Adrenal gland (tissue), 9 donors: ENCODE measurements at regions not wholly inside any gene's neighbourhood (a gene's known extent, or its start where the extent isn't known, plus 50 kb on each side); places are given as distances from the start of the nearest gene placed in this dataset.

Experiments used
- DNase-seq, 7 donors: peaks; one replicate each; pipeline ENCODE4 v3.0.0-alpha.2; 2019 to 2020
- H3K27ac ChIP-seq, 5 donors: fragments of 200-600 bp; sonication (generic) in 4 of 5; 1 replicate in 3 of 5; 2 replicates in 2 of 5; pipeline versions ENCODE4 v1.5.1 to v1.8.0; 2016 to 2020; ENCODE audit warnings: mild to moderate bottlenecking in 1 of 5
- H3K27me3 ChIP-seq: fragments of 200-600 bp; 2 replicates; pipeline ENCODE4 v1.8.0; 2021
- H3K36me3 ChIP-seq, 2 donors: fragments of 200-600 bp; replicated peaks in 1 of 2; 1 replicate in 1 of 2; 2 replicates in 1 of 2; pipeline versions ENCODE4 v1.5.1 to v1.8.0; 2018 to 2022
- H3K4me1 ChIP-seq, 2 donors: fragments of 200-600 bp; replicated peaks in 1 of 2; 1 replicate in 1 of 2; 2 replicates in 1 of 2; pipeline versions ENCODE4 v1.5.1 to v1.8.0; 2018 to 2021
- H3K4me3 ChIP-seq, 4 donors: fragments of 200-600 bp; sonication (generic) in 3 of 4; one replicate each; pipeline ENCODE4 v1.5.1; 2016 to 2018
- H3K9me3 ChIP-seq, 3 donors: fragments of 200-600 bp; sonication (generic) in 1 of 3; replicated peaks in 1 of 3; 1 replicate in 2 of 3; 2 replicates in 1 of 3; pipeline versions ENCODE4 v1.5.1 to v1.8.0; 2016 to 2021
- POLR2A ChIP-seq, 2 donors: fragments of 450-650 bp; IDR thresholded peaks; one replicate each; pipeline ENCODE4 v1.6.1; 2017; ENCODE audit warnings: antibody characterized with exemption in 2 of 2, mild to moderate bottlenecking in 2 of 2, moderate library complexity in 1 of 2
- WGBS, 4 donors: extraction: QIAGEN DNeasy Blood & Tissue Kit in 2 of 4; methylation state at CpG; one replicate each; pipeline versions ENCODE4 v1.1.5 to v1.1.7; 2013 to 2017; 5-methylcytosine and 5-hydroxymethylcytosine counted together
- intact Hi-C, 2 donors: fragments of 100-400 bp; cut with DNase I; formaldehyde crosslinking; loops; one replicate each; pipeline versions ENCODE4 v1.14.1 to v1.15.0; 2022 to 2023
- TF ChIP-seq, protein P1 (sequence below), 6 experiments: fragments of 450-650 bp in 4 of 6; fragments of 200-600 bp in 2 of 6; sonication (generic) in 1 of 6; IDR thresholded peaks; 1 replicate in 5 of 6; 2 replicates in 1 of 6; pipeline versions ENCODE4 v1.5.1 to v1.8.0; 2016 to 2021; ENCODE audit warnings: antibody characterized with exemption in 6 of 6, mild to moderate bottlenecking in 2 of 6, moderate library complexity in 1 of 6
- donor health status: healthy with polysubstance abuse.
- donor health status: Bipolar disorder and iron deficiency.
- donor health status: DM: yes; HTN: yes; CAD: no.
- donor health status: DM: no; HTN: no; CAD: no.
- donor health status: DM: no; HTN: no; CAD: no.

DNA sequence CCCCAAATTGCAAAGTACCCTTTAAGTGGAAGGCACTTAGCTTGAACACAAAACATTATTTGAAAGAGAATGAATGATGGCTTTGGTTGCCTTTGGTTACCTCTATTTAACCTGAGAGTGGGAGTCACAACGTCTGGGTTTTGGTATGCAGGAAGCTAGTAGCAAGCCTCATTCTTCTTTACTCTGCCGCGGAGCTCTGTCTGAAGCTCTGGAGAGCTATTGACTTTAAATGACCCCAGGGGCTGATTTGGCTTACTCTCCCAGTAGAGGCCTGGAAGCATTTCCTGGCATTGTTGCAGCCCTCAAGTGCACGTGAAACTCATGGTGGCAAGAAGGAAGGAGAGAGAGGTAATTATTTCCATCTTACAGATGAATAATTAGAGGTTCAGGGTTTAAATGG lies 81.8 kb upstream of the MAGEA4 start:
- H3K9me3 ChIP-seq, result no peaks in the 10 kb centered on the region
- H3K36me3 ChIP-seq, result no peaks in the 10 kb centered on the region
- H3K4me1 ChIP-seq, result no peaks in the 10 kb centered on the region
- DNase-seq, result no peak
- H3K4me3 ChIP-seq, result no peak overlapping the region
- H3K27ac ChIP-seq, result no peak overlapping the region
- TF ChIP-seq, protein P1, sequence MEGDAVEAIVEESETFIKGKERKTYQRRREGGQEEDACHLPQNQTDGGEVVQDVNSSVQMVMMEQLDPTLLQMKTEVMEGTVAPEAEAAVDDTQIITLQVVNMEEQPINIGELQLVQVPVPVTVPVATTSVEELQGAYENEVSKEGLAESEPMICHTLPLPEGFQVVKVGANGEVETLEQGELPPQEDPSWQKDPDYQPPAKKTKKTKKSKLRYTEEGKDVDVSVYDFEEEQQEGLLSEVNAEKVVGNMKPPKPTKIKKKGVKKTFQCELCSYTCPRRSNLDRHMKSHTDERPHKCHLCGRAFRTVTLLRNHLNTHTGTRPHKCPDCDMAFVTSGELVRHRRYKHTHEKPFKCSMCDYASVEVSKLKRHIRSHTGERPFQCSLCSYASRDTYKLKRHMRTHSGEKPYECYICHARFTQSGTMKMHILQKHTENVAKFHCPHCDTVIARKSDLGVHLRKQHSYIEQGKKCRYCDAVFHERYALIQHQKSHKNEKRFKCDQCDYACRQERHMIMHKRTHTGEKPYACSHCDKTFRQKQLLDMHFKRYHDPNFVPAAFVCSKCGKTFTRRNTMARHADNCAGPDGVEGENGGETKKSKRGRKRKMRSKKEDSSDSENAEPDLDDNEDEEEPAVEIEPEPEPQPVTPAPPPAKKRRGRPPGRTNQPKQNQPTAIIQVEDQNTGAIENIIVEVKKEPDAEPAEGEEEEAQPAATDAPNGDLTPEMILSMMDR (IDR thresholded peaks at IDR 0.05), result no peak
- TF ChIP-seq POLR2A (IDR thresholded peaks at IDR 0.05), result no peak
- intact Hi-C loops, result no loop called here
- 22 to 32% (median 27%) methylated on average over 4 of the region's 4 CpGs for WGBS, 4 donors
- H3K27me3 ChIP-seq, result peaks cover 7% of the 10 kb centered on the region

DNA sequence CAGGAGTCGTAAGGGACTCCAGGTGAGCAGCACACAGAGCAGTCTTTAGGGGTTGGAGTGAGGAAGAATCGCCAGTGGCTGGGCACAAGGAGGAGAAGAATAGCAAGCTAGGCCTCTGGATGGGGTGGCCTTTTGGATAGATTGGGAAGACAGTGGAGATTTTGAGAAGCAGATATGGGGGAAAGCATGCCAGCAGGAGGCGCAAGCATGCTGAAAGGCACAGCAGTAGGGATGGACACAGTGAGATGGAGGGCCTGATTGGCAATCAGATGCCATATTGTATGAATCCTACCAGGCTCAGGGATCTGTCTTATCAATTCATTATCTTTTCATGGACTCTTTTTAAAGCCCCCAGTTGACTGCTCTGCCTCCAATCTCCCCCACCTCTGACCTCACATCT lies 60.4 kb upstream of the MAGEA4 start:
- no peaks in the 10 kb centered on the region for H3K36me3 ChIP-seq
- H3K27me3 ChIP-seq, result no peaks in the 10 kb centered on the region
- TF ChIP-seq, protein P1 (IDR thresholded peaks at IDR 0.05), result no peak
- TF ChIP-seq POLR2A (IDR thresholded peaks at IDR 0.05), result no peak
- no peaks in the 10 kb centered on the region for H3K9me3 ChIP-seq
- WGBS, 4 donors, result 76 to 94% (median 88%) methylated on average over 3 of the region's 3 CpGs
- intact Hi-C loops, result no loop called here
- no peak for DNase-seq
- no peak overlapping the region for H3K4me3 ChIP-seq
- no peaks in the 10 kb centered on the region for H3K4me1 ChIP-seq
- no peak overlapping the region for H3K27ac ChIP-seq

DNA sequence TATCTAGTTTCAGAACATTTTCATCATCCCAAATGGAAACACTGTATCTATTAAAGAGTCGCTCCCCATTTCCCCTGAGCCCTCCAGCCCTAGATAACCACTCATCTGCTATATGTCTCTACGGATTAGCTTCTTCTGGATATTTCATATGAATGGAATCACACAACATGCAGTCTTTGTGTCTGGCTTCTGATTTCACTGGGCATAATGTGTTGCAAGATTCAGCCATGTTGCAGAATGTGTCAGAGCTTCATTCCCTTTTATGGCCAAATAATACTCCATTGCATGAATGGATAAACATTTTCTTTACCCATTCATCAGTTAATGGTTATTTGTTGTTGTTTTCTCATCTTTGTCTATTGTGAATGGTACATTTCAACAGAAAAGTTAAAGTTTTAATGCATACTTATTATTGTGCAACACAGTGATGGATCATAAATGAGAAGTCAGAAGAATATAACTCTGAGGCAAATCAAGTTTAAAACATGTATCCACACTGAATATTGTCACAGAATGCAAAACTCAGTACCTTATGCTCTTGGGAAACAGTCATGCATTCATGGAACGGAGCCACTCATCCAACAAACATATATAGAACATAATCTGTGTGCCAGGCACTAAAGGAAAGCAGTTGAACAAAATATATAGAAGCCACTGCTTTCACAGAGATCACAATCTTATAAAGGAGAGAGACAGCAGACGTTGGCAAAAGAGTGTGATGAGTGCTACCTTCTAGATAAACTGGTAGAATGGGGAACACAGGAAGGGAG lies 57.8 kb upstream of the MAGEA4 start:
- intact Hi-C loops, result no loop called here
- Histone ChIP-seq H3K27me3 (no peaks in the 10 kb centered on the region), H3K27ac (no peak overlapping the region), H3K36me3 (no peaks in the 10 kb centered on the region), H3K4me3 (no peak overlapping the region), H3K4me1 (no peaks in the 10 kb centered on the region), H3K9me3 (no peaks in the 10 kb centered on the region)
- DNase-seq, result no peak
- 52 to 70% (median 57%) methylated on average over 4 of the region's 4 CpGs for WGBS, 4 donors
- no peak for TF ChIP-seq POLR2A (IDR thresholded peaks at IDR 0.05)
- TF ChIP-seq, protein P1 (IDR thresholded peaks at IDR 0.05), result no peak

DNA sequence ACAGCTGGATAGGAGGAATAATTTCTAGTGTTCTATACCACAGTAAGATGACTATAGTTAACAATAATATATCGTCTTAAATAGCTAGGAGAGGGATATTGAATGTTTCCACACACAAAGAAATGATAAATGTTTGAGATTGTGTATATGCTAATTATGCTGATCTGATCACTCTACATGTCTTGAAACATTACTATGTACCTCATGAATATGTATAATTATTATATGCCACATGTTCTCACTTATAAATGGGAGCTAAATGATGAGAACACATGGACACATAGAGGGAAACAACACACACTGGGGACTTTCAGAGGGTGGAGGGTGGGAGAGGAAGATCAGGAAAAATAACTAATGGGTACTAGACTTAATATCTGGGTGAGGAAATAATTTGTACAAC lies 53.2 kb upstream of the MAGEA4 start:
- no peak for DNase-seq
- no peak overlapping the region for H3K27ac ChIP-seq
- no peaks in the 10 kb centered on the region for H3K4me1 ChIP-seq
- H3K4me3 ChIP-seq, result no peak overlapping the region
- H3K9me3 ChIP-seq, result no peaks in the 10 kb centered on the region
- intact Hi-C loops, result no loop called here
- TF ChIP-seq, protein P1 (IDR thresholded peaks at IDR 0.05), result no peak
- TF ChIP-seq POLR2A (IDR thresholded peaks at IDR 0.05), result no peak
- H3K27me3 ChIP-seq, result no peaks in the 10 kb centered on the region
- H3K36me3 ChIP-seq, result no peaks in the 10 kb centered on the region
- 66 to 100% (median 87%) methylated on average over 1 of the region's 1 CpG for WGBS, 4 donors
